NT2/D1 (cell line): ENCODE measurements at regions not wholly inside any gene's neighbourhood (a gene's known extent, or its start where the extent isn't known, plus 50 kb on each side); places are given as distances from the start of the nearest gene placed in this dataset.

Source experiments
- SUZ12 ChIP-seq: IDR thresholded peaks from 2 replicates; pipeline ENCODE4 v1.6.1; 2011; ENCODE audit not compliant: insufficient read length, insufficient read depth; ENCODE audit errors: extremely low read depth
- YY1 ChIP-seq: IDR thresholded peaks from 2 replicates; pipeline ENCODE4 v1.6.1; 2011; ENCODE audit not compliant: insufficient read length, insufficient read depth
- ZNF274 ChIP-seq: IDR thresholded peaks from 2 replicates; pipeline ENCODE4 v1.6.1; 2011; ENCODE audit warnings: mild to moderate bottlenecking, low read depth, low read length

DNA sequence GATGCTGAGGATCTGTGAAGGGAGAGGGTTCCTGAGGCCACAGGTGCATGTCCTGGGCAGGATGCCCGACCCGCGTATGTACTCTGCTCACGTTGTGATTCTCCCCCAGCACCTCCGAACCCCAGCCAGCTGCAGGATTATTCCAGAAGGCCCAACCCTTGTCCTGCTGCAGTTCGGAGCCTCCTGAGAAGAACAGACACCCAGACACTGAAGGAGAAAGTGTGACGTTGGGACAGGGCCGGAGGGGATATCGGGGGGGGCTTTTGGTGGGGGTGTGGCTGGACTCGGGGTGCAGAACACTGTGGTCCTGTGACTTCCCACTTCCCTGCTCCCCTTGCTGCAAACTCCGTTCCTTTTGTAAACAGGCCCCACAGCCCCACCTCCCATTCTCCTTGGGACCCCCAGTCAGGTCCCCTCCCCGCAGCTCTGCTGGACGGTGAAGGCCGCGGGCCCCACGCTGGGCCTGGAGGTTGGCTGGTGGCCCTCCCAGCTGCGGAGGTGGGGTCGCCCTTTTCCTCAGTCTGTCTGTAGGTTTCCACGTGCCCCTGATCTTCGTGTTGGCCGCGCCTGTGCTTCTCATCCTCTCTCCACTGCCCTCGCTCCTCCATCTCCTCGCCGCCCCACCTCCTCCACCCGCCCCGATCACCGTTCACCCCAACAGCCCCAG lies 83.0 kb upstream of the ADRA2C start:
- TF ChIP-seq ZNF274 = no peak
- TF ChIP-seq SUZ12 = no peak
- no peak for TF ChIP-seq YY1
